Cardiac fibroblast (primary cell): ENCODE measurements at regions not wholly inside any gene's neighbourhood (a gene's known extent, or its start where the extent isn't known, plus 50 kb on each side); places are given as distances from the start of the nearest gene placed in this dataset.

Source experiments
- DNase-seq, 2 donors: peaks; one replicate each; pipeline versions ENCODE4 v3.0.0 to v3.0.0-alpha.2; 2010; ENCODE audit warnings: low read depth in 2 of 2
- H3K4me3 ChIP-seq, 2 donors: replicated peaks in 1 of 2; 1 replicate in 1 of 2; 2 replicates in 1 of 2; pipeline ENCODE4 v1.5.1; 2011; ENCODE audit warnings: low read depth in 2 of 2, low read length in 2 of 2, mild to moderate bottlenecking in 2 of 2, moderate library complexity in 1 of 2
- TF ChIP-seq, protein P1 (sequence below): IDR thresholded peaks from one replicate; pipeline ENCODE4 v1.5.1; 2011; ENCODE audit warnings: low read depth, mild to moderate bottlenecking, low read length, inconsistent platforms

GRCh38 chr18:78911751-78912283 lies 67.8 kb upstream of the SALL3 start:
- H3K4me3 ChIP-seq: no peak overlapping the region
- TF ChIP-seq, protein P1, sequence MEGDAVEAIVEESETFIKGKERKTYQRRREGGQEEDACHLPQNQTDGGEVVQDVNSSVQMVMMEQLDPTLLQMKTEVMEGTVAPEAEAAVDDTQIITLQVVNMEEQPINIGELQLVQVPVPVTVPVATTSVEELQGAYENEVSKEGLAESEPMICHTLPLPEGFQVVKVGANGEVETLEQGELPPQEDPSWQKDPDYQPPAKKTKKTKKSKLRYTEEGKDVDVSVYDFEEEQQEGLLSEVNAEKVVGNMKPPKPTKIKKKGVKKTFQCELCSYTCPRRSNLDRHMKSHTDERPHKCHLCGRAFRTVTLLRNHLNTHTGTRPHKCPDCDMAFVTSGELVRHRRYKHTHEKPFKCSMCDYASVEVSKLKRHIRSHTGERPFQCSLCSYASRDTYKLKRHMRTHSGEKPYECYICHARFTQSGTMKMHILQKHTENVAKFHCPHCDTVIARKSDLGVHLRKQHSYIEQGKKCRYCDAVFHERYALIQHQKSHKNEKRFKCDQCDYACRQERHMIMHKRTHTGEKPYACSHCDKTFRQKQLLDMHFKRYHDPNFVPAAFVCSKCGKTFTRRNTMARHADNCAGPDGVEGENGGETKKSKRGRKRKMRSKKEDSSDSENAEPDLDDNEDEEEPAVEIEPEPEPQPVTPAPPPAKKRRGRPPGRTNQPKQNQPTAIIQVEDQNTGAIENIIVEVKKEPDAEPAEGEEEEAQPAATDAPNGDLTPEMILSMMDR: no peak
- DNase-seq: no peak

DNA sequence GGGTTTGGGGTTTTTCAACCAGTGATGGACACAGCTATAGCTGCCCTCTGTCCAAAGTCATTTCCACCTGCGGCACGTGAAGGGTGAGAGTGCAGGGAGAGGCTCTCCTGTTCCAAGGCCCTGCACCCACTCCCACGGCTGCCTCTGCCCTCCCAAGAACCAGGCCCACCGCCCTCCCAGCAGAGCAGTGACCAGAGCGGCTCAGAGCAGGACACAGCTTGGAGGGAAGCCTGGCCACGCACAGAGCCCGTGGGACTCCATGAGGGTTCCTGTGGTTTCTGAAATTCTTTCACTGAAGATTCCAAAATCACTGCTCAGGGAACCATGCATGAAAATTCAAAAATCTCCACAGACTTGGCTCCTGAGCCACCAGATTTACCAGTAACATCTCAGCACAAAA lies 67.3 kb upstream of the SALL3 start:
- H3K4me3 ChIP-seq: no peak overlapping the region
- TF ChIP-seq, protein P1: no peak
- no peak for DNase-seq

DNA sequence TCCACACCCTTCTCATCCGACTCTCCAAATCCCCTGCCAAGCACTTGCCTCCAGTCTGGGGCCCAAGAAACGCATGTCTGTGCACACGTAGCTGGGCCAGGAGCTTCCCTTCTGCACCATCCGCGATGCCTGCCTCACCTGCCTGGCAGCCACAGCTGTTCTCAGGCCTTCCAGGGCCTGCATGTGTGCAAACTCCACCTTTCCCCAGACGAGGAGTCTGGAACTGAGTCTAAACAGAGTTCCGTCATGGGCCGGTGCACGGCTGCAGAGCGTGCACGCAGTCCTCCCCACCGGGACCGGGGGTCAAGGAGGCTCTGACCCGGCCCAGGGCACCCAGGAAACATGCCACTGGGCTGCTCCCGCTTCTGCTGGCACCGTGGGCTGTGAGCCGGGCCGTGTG lies 66.8 kb upstream of the SALL3 start:
- TF ChIP-seq, protein P1: no peak
- no peak overlapping the region for H3K4me3 ChIP-seq
- DNase-seq: no peak

DNA sequence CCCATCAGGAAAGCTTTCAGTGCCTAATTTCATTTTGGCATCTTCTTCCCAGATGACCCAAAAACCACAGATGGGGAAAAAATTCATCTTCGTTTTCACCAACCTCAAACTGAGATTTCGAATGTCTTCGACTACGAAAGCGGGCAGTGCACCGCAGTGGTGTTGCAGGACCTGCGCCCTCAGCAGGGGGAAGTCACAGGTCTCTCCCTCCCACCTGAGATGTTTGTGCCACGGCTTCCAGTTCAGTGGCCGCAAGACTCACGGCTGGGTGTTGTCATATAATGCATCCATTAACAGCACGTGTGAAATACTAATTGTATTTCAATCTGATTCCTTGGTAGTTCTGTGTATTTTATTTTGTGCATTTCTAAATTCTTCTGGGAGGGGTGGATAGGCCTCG lies 66.2 kb upstream of the SALL3 start:
- no peak for DNase-seq
- no peak overlapping the region for H3K4me3 ChIP-seq
- TF ChIP-seq, protein P1: no peak

- no peak for DNase-seq
- TF ChIP-seq, protein P1: no peak
These were observed 65.8 kb upstream of the SALL3 start for GRCh38 chr18:78913830-78914231.

DNA sequence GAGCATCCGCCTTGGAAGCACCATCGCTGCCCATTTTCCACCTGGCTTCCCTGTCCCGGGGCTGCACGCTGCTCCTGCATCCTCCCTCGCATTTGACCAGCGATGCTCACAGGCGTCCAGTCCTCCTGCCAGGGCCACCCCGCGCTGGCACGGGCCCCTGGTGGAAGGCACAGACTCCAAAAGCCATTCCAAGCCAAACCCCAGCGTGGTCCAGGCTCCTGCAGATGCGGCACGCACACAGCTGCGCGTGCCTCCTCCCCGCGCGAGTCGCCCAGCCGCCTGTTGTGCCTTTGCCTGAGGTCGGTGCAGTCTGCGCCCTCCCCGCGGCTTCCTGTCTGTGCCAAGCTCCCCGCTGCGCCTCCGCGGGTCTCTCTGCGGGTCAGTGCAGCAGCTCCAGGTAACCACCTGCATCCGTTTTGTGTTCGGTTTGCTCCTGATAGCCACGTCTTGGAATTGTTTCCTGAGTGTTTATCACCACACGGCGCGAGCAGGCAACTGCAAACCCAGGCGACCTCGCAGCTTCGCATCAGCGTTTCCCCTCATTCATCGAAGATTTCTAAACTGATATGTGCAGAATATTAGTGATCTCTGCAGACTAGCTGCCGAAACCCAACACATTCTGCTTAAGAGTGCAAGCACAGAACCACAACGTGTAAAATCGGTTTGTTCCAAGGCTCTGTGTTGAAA lies 65.2 kb upstream of the SALL3 start:
- no peak for DNase-seq
- no peak overlapping the region for H3K4me3 ChIP-seq
- TF ChIP-seq, protein P1: no peak

More at GRCh38 chr18:78913830-78914231, 65.8 kb upstream of the SALL3 start:
- H3K4me3 ChIP-seq: no peak overlapping the region
